Mononuclear cell (primary cell): ENCODE measurements at regions not wholly inside any gene's neighbourhood (a gene's known extent, or its start where the extent isn't known, plus 50 kb on each side); places are given as distances from the start of the nearest gene placed in this dataset.

Experiments
- H3K27me3 ChIP-seq: 2 replicates; pipeline ENCODE4 v1.6.0; 2011; ENCODE audit warnings: low read length, control low read depth; ENCODE audit not compliant: insufficient read depth
- H3K4me1 ChIP-seq: 2 replicates; pipeline ENCODE4 v1.5.1; 2011; ENCODE audit warnings: mild to moderate bottlenecking, low read length, control low read depth; ENCODE audit not compliant: insufficient read depth
- H3K4me3 ChIP-seq: 2 replicates; pipeline ENCODE4 v1.5.1; 2011; ENCODE audit warnings: mild to moderate bottlenecking, low read length, moderate library complexity
- H3K9me3 ChIP-seq: 2 replicates; pipeline ENCODE4 v1.5.1; 2011; ENCODE audit warnings: low read depth, mild to moderate bottlenecking, control low read depth, low read length

DNA sequence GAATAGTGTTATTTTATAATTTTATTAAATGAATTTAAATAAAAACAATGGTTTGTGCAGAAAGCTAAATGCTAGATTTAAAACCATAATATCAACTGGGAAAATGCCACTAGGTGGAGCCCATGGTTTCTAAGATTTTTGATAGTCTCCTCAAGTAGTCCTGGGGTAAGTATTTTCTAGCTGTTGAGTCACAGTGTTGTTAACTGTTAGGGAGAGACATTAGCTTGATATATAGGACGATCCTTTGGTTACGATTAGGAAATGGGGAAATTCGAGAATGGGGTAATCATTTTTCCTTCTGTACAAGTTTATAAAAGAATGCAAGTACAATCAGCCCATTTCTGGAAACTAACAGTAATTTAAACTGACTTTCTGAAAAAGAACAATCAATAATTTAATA is 378.4 kb downstream of the ANKRD50 start:
- Histone ChIP-seq H3K4me1 (no peaks in the 10 kb centered on the region), H3K4me3 (no peak overlapping the region), H3K27me3 (no peaks in the 10 kb centered on the region), H3K9me3 (no peaks in the 10 kb centered on the region)

DNA sequence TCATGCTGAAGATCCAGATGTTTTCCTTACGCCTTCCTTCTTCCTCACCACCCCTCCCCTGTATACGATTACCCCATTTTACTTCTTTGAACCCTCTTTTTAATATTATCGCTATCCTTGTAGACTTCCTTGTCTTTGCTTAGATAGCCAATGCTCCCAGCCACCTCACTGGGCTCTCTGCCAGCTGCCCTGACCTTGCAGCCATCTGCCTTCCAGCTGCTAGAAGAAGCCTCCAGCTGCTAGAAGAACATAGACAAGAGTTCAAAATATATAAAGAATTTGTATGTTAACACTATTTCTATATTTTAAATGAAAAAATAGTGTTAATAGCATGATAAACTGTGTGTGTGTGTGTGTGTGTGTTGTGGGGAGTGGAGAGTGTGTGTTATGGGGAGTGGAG is 374.7 kb downstream of the ANKRD50 start:
- no peaks in the 10 kb centered on the region for H3K27me3 ChIP-seq
- no peaks in the 10 kb centered on the region for H3K4me1 ChIP-seq
- H3K4me3 ChIP-seq, result no peak overlapping the region
- H3K9me3 ChIP-seq, result no peaks in the 10 kb centered on the region

DNA sequence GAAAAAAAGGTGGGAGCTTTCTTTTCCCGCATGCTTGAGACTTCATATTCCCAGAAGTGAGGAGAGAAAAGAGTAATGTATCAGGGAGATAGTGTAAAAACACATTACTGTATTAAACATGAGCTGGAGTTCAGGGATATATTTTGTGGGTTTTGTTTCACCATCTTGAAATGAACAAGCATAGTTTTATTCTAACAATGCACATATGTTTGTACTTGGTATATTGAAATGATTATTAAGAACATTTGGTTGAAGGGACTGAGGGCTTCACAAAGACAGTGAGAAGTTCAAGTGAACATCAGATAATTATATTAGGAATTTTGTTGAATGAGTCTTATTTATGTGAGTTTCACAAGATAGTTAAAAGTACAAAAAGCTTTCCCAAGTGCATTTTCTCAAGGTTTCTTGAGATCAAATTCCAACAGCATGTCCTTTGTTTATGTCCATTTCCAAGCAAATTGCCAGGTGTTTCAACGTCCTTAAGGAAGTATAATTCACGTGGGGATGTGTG is 368.8 kb downstream of the ANKRD50 start:
- Histone ChIP-seq H3K27me3 (no peaks in the 10 kb centered on the region), H3K9me3 (no peaks in the 10 kb centered on the region), H3K4me3 (no peak overlapping the region), H3K4me1 (no peaks in the 10 kb centered on the region)

DNA sequence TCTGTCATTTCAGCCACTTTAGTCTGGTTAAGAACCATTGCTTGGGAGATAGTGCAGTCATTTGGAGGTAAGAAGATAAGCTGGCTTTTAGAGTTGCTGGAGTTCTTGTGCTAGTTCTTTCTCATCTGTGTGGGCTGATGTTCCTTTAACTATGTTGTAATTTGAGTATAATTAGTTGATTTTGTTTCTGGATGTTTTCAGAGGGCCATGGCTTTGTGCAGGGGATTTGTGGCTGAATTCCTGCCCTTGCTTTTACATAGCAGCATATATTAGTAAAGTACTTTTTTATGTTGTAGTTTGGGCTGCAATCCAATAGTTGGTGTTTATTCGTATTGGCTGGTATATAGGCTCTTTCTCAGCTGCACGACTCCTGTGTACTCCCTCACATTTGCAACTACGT is 339.6 kb downstream of the ANKRD50 start:
- no peaks in the 10 kb centered on the region for H3K27me3 ChIP-seq
- no peak overlapping the region for H3K4me3 ChIP-seq
- no peaks in the 10 kb centered on the region for H3K4me1 ChIP-seq
- no peaks in the 10 kb centered on the region for H3K9me3 ChIP-seq

DNA sequence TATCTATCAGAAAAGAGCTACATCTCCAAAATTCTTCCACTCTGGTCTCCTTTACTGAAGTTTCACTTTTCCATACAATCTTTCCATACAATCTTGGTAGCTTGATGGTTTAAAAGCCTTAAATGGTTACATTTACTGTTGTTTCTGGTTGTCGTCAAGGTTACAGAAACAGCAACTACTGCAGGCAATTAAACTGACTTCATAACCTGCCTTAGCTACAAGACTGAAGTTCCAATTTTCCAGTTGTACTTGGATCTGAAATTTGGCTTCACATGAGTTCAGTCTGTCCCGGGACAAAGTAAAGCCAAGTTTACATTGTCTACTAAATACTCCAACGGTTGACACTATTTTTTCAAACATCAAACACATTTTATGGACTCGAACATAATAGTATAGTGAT is 326.4 kb downstream of the ANKRD50 start:
- H3K4me3 ChIP-seq, result no peak overlapping the region
- H3K4me1 ChIP-seq, result no peaks in the 10 kb centered on the region
- no peaks in the 10 kb centered on the region for H3K27me3 ChIP-seq
- no peaks in the 10 kb centered on the region for H3K9me3 ChIP-seq

DNA sequence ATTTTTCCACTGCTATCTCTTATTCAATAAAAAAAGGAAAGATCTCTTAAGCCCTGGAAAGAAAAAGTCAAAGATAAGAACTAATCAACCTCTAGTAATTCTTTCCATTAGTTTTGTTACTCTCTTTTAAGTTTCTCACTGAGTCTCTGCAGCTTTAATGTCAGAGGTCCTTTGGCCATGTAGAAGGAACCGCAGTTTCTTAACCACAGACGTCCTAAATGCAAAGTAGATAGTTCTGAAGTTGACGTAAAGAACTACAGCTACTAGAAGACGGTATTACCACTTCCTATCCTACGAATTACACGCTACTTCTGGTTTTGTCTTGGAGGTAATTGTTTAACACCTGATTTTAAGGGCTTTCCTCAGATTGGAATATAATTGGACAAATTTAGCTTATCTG is 325.9 kb downstream of the ANKRD50 start:
- Histone ChIP-seq H3K4me1 (no peaks in the 10 kb centered on the region), H3K9me3 (no peaks in the 10 kb centered on the region), H3K4me3 (no peak overlapping the region), H3K27me3 (no peaks in the 10 kb centered on the region)

DNA sequence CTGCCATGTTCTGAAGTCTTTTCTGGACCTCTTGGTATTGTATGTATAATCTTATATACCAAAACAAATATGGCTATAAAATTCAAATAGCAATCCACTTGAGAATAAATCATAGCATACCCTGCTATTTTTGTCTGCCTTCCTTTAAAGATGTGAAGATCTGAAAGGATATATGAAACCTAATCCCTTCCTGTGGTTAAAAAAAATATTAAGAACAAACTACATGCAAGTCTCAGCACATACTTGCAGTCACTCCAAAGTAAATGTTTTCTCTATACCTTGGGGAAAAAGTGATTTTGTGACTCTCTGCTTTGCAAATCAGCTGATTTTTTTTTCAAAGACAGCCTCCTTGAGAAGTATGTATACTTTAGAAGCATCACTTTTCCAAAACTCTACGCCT is 322.9 kb downstream of the ANKRD50 start:
- H3K27me3 ChIP-seq, result no peaks in the 10 kb centered on the region
- no peaks in the 10 kb centered on the region for H3K4me1 ChIP-seq
- no peak overlapping the region for H3K4me3 ChIP-seq
- H3K9me3 ChIP-seq, result no peaks in the 10 kb centered on the region

DNA sequence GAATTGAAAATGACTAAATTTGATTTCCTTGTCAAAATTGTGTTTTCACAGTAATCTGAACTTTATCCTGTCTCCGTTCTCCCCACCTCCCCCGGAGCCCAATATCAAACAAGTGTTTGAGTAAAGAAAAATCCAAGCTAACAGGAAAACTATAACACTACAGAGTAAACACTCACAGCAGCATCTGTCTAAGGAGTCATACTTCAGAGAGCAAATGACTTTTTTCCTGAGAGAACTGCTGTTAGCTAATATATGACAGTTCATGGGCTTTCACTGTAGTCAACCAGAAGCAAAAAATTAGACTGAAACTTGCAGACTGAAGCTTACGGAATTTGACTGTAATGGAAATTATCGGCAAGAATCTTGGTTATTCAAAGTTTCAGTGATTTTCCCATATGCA is 321.7 kb downstream of the ANKRD50 start:
- H3K4me3 ChIP-seq, result no peak overlapping the region
- no peaks in the 10 kb centered on the region for H3K9me3 ChIP-seq
- no peaks in the 10 kb centered on the region for H3K27me3 ChIP-seq
- no peaks in the 10 kb centered on the region for H3K4me1 ChIP-seq

DNA sequence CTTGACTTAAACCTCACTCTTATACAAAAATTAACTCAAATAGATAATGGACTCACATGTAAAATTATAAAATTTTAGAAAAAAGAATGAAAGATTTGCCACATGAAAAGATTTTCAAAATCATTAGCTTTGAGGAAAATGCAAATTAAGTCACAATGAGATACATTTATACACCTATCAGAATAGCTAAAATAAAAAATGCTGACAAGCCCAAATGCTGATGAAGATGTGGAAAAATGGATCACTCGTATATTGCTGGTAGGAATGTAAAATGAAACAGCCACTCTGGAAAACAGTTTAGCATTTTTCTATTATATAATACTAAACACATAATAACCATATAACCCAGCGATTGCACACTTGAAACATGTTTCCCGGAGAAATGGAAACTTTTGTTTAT is 316.2 kb downstream of the ANKRD50 start:
- H3K4me1 ChIP-seq, result no peaks in the 10 kb centered on the region
- H3K4me3 ChIP-seq, result no peak overlapping the region
- H3K27me3 ChIP-seq, result no peaks in the 10 kb centered on the region
- no peaks in the 10 kb centered on the region for H3K9me3 ChIP-seq

DNA sequence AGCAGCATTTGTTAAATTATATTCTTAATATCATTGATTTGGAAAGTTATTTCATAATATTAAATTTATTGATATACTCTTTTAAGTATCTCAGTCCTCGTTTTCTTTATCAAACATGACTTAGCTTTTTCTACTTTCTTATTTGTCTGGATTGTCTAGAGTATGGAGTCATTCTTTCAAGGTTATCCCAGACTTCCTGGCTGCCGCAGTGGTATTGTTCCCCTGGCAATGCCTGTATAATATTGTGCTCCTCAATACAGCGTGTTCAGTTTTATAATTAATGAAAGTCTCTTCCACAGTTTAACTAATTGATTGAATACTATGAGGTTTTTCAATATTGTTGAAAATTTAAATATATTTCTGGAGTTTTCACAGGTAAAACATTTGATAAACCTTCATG is 310.9 kb downstream of the ANKRD50 start:
- no peaks in the 10 kb centered on the region for H3K9me3 ChIP-seq
- no peaks in the 10 kb centered on the region for H3K27me3 ChIP-seq
- no peaks in the 10 kb centered on the region for H3K4me1 ChIP-seq
- H3K4me3 ChIP-seq, result no peak overlapping the region

DNA sequence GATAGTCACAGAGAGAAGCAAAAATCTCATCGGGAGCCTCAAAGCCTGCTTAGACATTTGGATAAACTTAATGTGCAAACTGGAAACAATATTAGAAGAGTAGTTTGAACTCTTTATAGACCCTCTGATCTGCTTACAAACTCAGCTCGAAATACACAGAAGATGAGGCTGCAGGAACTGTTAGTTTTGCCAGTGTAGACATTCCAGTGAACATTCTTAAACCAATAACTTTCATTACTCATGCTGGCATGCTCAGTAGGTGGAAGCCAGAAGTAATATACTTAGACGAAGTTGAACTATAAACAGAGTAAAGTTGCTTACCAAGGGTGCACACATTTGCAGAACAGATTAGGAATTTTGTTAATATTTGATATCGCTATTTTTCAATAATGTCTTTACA is 303.5 kb downstream of the ANKRD50 start:
- H3K4me1 ChIP-seq, result no peaks in the 10 kb centered on the region
- no peaks in the 10 kb centered on the region for H3K9me3 ChIP-seq
- no peaks in the 10 kb centered on the region for H3K27me3 ChIP-seq
- H3K4me3 ChIP-seq, result no peak overlapping the region

DNA sequence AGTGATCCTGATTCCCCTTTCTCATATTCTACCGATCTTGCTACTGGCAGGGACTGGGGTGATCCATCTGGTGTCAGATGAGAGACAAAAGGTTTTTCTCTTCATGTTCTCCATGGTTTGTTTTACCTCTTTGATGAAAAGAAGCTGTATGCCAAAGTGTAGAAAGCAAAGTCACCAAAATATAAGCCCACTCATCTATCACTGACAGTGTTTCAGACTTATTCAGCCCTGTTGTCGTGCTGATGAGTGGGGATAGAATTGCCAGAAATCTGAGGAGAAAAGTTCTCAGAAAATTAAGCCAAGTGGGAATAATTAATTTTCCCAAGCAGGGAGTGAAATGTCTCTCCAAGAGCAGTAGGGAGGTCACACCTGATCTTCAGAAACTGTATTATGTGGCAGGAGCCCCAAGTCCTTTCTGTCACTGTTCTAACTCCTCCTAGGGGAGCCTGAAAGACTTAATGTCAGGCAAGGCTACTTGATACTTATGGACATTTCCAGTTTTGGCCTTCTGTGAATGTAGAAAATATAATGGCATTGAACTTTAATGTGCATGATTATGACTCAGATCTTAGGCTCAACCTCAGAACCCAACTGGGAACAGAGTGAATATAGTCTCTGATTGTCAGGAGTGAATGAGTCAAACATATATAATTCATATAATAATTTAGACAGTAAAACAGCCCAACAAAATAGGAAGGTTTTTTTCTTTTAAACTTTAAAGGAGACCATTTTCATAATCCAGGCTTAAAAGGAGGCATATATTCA is 298.1 kb downstream of the ANKRD50 start:
- no peaks in the 10 kb centered on the region for H3K9me3 ChIP-seq
- no peaks in the 10 kb centered on the region for H3K27me3 ChIP-seq
- H3K4me3 ChIP-seq, result no peak overlapping the region
- no peaks in the 10 kb centered on the region for H3K4me1 ChIP-seq

DNA sequence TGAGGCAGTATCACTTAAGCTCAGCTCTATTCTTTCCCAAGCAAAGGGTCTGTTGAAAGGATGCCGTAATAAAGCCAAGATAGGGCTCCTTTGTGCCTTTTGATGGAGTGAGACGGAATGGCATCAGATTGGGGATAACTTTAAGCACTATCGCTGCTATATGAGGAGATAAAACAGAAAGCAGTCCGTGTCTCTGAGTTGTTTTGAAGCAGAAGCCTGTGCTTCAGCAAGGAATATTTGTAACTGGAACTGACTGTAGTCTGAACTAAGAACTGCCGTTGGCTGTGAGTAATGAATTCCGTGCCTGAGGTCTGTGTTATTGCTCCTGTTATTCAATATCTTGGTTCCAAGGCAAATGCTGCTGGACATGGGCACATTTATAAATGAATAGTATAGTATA is 297.4 kb downstream of the ANKRD50 start:
- Histone ChIP-seq H3K4me1 (no peaks in the 10 kb centered on the region), H3K27me3 (no peaks in the 10 kb centered on the region), H3K4me3 (no peak overlapping the region), H3K9me3 (no peaks in the 10 kb centered on the region)

DNA sequence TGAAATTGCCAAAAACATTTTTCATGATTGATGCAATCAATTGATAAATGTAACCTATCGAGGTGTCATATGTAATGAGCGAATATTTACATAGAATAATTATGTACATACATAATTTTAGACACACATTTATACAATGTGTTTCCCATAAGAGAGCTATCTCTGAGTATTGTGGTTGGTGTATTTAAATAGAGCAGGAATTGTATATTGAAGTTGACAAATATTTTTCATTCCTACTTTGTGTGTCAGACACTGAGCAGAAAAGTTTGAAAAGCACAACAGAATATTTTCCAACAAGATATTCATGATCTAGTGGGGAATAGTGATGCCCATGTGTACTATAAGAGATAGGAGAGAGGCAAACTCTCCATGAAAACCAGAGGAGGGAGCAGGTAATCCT is 295.2 kb downstream of the ANKRD50 start:
- H3K9me3 ChIP-seq, result no peaks in the 10 kb centered on the region
- H3K27me3 ChIP-seq, result no peaks in the 10 kb centered on the region
- no peaks in the 10 kb centered on the region for H3K4me1 ChIP-seq
- H3K4me3 ChIP-seq, result no peak overlapping the region

DNA sequence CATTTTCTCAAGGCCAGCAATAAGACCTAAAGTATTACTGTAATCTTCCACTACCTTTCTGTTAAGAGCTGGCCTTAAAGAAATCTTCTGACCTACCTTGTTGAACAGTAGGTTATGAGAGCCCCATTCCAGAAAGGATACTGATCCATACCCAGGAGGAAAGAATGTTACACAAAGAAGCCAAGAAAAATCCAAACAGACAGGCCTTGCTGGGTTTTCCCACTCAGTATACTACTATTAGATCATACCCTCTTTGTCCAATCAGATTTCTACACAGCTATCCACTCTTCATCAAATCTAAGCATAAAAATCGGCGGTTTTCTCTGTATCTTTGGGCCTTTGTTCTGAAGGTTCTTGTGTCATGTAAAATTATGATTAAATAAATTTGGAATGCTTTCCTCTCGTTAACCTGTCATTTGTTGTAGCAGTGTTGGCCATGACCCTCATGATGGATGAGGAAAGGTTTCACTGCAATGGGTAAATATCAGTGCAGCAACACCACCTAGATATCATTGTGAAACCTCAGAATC is 292.3 kb downstream of the ANKRD50 start:
- Histone ChIP-seq H3K9me3 (no peaks in the 10 kb centered on the region), H3K27me3 (no peaks in the 10 kb centered on the region), H3K4me1 (no peaks in the 10 kb centered on the region), H3K4me3 (no peak overlapping the region)

DNA sequence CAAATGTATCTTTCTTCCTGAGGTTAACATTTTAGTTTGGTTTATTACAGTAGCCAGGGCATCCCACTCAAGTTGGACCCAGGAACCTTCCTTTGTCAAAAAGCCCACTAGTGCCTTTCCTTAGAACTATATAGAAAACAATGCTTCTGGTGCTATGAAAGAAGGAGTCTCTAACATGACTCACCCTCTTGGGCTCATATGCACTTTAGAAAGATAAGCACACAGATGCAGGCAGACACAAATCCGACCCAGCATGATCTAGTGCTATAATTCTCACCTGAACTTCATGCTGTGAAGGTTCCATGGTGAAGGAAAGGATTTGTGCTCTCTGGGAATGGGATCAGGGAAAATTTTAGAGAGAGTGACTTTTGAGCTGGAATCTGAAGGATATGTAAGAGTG is 289.4 kb downstream of the ANKRD50 start:
- no peaks in the 10 kb centered on the region for H3K9me3 ChIP-seq
- no peaks in the 10 kb centered on the region for H3K4me1 ChIP-seq
- no peaks in the 10 kb centered on the region for H3K27me3 ChIP-seq
- H3K4me3 ChIP-seq, result no peak overlapping the region
